Right renal pelvis (tissue), 4 donors: ENCODE measurements at regions not wholly inside any gene's neighbourhood (a gene's known extent, or its start where the extent isn't known, plus 50 kb on each side); places are given as distances from the start of the nearest gene placed in this dataset.

Experiments
- DNase-seq, 4 donors: peaks; one replicate each; pipeline ENCODE4 v3.0.0-alpha.2; 2013; ENCODE audit warnings: low read depth in 4 of 4, low spot score in 3 of 4, missing footprints in 1 of 4

DNA sequence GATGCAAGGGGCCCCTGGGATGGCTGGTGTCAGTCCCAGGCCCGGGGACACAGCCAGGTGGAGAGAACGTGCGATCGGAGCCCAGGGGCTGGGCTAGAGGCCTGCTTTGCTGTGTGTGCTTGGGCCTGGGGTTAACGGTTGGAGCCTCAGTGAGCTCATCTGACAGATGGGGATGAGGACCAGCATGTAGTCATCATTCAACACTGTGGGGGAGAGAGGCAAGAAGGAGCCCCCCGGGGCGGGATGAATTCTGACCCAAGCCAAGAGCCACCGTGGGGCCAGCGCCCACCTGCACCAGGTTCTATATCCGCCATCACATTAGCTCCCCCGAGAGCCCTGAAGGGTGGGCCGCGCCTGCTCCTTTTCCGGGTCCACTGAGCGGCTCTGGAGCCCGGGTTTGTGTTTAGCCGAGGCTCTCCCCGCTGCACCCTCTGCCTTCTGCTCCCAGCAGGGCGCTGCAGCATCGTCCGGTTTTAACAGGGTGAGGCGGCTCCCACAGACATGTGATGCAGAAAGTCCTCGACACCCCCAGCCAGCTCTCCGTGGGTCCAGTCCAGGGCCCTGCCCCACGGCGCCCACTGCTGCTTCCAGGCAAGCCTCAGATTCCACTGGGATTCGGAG is 365.7 kb downstream of the SEC14L1 start:
- no peak for DNase-seq

- no peak for DNase-seq
Measured at GRCh38 chr17:77507111-77507885, 366.5 kb downstream of the SEC14L1 start.

- DNase-seq = no peak
Measured at GRCh38 chr17:77508047-77508715, 367.4 kb downstream of the SEC14L1 start.

- no peak for DNase-seq
Measured at GRCh38 chr17:77509089-77509488, 368.3 kb downstream of the SEC14L1 start.

DNA sequence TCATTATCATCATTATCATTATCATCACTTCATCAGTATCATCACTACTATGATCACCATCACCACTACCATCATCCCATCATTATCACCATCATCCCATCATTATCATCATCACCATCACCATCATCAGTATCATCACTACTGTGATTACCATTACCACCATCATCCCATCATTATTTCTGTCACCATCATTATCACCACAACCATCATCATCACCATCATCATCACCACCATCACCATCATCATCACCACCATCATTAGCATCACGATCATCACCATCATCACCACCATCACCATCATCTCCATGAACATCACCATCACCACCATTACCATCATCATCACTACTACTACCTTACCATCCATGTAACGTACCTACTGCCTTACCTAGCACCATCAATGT is 368.8 kb downstream of the SEC14L1 start:
- no peak for DNase-seq

DNA sequence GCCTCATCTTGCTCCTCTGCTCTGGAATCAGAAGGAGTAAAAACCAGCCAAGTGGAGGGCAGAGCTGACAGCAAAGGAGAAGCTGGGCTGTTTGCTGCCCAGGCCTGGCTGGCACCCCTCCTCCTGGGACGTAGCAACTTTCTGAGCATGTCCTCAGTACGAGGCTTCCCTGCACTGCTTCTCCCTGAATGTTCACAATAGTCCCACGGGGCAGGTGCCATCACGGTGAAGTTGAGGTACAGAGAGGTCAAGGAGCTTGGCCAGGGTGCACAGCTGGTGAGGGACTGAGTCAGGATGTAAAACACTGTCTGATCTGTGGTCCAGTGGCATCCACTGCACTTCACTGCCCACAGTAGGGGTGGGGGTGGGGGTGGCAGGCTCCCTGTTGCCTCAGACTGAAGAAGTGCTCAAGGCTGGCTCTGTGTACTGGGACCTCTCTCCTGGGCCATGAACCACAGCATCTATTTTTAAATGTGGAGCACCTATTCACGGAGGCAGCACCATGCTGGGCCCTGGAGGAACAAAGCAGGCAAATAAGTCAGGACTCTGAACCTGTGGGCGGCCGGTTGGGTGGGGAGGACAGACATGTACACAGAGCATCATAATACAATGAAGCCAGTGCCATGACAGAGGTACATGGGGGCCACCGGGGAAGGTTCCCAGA is 369.5 kb downstream of the SEC14L1 start:
- no peak for DNase-seq

GRCh38 chr17:77511514-77512061 is 370.8 kb downstream of the SEC14L1 start:
- no peak for DNase-seq

- no peak for DNase-seq
Measured at GRCh38 chr17:77512062-77512946, 371.5 kb downstream of the SEC14L1 start.

GRCh38 chr17:77513045-77513444 is 372.3 kb downstream of the SEC14L1 start:
- DNase-seq = no peak

DNA sequence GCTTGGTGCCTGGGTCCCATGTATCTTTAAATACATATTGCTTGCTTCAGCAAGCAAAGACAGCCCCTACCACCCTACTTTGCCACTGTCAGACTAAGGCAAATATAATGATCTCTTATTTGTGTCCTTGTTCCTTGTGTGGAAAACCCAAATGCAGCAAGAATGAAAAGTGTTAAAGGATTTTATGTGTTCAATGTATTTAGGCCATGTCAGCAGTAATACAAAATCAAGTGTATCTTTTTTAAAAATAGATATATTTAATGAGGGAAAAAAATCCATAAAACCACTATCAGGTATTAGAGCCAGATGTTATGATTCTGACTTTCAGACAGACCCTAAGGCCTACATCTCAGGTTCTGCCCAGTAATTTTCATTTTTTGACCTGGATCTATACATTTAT is 374.5 kb downstream of the SEC14L1 start:
- DNase-seq = no peak

DNA sequence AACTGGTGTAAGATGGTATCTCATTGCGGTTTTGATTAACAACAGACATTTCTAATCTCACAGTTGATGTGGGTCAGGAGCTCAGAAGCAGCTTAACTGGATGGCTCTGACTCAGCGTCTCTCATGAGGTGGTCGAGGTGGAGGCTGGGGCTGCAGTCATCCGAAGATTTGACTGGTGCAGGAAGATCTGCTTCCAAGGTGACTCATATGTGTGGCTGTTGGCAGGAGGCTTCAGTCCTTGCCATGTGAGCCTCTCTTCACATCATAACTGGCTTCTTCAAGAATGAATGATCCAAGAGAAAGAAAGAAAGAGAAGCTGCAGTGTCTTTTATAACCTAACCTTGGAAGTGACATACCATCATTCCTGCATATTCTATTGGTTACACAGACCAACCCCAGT is 376.1 kb downstream of the SEC14L1 start:
- DNase-seq = no peak

- DNase-seq = no peak
Measured at GRCh38 chr17:77521076-77521475, 380.3 kb downstream of the SEC14L1 start.

- DNase-seq = no peak
Measured at GRCh38 chr17:77523540-77523939, 382.8 kb downstream of the SEC14L1 start.

DNA sequence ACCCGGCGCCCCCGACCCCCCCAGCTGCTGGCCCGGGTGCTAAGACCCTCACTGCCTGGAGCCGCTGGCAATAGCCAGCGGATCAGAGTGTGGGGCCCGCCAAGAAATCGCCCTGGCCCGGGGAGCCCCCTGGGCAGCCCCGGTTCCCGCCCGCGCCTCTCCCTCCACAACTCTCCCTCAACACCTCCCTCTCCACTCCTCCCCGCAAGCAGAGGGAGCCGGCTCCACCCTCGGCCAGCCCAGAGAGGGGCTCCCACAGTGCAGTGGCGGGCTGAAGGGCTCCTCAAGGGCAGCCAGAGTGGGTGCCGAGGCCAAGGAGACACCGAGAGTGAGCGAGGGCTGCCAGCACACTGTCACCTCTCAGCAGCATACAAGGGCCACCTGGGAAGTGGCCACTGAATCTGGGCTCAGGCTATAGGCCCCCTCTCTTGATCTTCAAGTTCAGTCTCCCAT is 385.5 kb downstream of the SEC14L1 start:
- no peak for DNase-seq

DNA sequence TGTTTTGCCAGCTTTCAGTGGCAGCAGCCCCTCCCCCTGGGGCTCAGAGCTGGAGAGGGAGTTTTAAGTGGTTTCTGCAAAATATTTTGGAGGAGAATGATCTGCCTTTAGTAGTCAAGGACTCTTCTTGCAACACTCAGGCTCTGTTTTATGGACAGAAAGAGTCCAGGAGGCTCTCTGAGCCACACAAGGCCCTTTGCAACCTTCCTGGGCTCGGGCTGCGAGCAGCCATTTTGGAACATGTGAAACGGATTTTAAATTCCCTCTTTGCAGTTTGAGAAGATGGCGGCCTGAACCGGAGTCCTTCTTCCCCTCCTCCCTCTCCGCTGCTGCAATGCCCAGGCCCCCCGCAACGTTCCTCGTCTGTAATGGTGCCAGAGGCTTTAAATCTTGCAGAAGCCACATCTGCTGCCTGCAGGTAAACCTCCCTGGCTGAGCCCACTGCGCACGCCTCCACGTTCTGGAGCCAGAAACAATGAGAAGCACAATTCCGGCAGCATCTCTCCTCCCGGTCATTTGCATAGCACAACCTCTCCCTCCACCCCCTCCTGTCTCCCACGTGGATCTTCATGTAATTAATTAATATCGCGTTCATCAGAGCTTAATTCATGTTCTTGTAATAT is 386.1 kb downstream of the SEC14L1 start:
- DNase-seq = no peak

- no peak for DNase-seq
Measured at GRCh38 chr17:77527409-77527808, 386.6 kb downstream of the SEC14L1 start.

DNA sequence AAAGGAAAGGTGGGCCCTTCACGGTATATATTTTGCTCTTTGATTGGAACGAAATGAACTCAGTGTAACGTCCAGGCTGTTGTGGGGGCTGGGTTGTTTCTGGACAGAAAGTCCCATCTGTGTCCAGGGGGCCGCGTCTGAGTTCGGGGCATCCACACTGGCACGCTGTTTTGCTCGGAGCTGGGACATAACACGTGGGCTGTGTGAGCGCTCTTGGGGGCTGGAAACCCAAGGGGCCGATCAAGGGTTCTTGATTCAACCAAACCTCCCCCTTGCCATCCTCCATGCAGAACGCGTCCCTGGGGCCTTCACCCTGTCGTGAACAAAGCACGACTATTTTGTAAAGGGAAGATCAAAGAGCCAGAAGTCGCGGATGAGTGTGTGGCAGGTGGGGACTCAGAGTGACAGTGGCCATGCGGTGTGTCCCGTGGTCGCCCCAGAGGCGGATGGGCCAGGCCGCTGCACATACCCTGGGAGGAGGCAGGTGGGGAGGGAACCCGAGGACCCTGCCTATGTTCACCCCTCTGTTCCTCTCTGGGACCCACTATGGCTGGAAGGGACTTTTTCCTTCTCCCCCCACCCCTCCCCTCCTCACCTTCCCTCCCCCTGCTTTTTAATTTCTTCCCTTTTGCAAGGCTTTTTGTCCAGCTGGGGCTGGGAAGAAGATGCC is 387.2 kb downstream of the SEC14L1 start:
- no peak for DNase-seq

DNA sequence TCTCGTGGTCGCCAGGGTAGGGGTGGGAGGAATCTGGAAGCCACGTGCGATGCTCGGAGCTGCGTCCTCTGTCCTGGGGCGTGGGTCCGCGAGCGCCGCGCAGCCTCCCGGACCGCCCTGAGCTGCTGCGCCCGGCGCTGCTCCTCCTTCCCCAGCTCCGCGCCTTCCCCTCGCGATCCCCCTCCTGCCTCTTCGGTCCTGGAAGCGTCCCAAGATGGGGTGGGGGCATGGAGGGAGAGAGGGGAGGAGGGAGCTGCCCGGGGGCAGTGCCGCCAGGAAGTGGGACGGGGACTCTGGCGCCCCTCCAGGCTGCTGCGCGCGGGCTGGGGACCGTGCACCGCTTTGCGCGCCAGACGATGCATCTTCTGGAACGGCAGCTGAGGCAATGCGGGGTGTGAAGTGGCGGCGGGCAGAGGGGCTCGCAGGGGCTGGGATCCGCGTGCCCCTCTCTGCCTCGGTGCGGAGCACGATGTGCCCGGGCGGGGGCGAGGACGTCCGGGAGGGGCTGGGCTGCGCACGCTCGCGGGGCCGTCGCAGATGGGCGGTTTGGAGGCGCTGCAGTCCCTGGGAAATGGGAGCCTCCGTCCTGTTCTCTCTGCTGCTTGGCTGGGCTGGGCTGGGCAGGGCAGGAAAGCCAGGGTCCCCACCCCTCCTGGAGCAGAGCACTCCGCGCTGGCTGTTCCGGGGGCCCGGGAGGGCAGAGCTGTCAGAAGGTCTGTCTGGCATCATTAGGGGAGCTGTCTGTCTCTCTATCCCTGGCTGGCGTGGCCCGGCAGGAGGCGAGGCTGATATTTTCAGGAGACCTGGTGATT is 388.0 kb downstream of the SEC14L1 start:
- peak in 3 of 4 donors; percentile 55 to 64 (median 61) for DNase-seq
